Nephron (organoid): ENCODE measurements at regions not wholly inside any gene's neighbourhood (a gene's known extent, or its start where the extent isn't known, plus 50 kb on each side); places are given as distances from the start of the nearest gene placed in this dataset.

Experiments used
- H3K27ac Mint-ChIP-seq, 3 experiments: 2 replicates each; pipeline ENCODE4 v1.8.0; 2020; ENCODE audit warnings: mixed read lengths in 3 of 3, mild to moderate bottlenecking in 2 of 3, moderate library complexity in 1 of 3
- H3K27me3 Mint-ChIP-seq: 2 replicates; pipeline ENCODE4 v1.8.0; 2021; ENCODE audit warnings: low read depth, mild to moderate bottlenecking, moderate library complexity, mixed read lengths
- H3K36me3 Mint-ChIP-seq: 2 replicates; pipeline ENCODE4 v1.8.0; 2020; ENCODE audit warnings: low read depth, mixed read lengths
- H3K4me1 Mint-ChIP-seq: 2 replicates; pipeline ENCODE4 v1.8.0; 2020; ENCODE audit warnings: mixed read lengths
- H3K4me3 Mint-ChIP-seq, 3 experiments: 2 replicates each; pipeline ENCODE4 v1.8.0; 2020; ENCODE audit warnings: mild to moderate bottlenecking in 3 of 3, mixed read lengths in 3 of 3, moderate library complexity in 2 of 3
- H3K9me3 Mint-ChIP-seq: 2 replicates; pipeline ENCODE4 v1.8.0; 2020; ENCODE audit warnings: mixed read lengths
- CTCF ChIP-seq, 3 experiments: fragments of 200-600 bp; sonication (generic); IDR thresholded peaks; one replicate each; pipeline ENCODE4 v1.5.0; 2021; ENCODE audit warnings: antibody characterized with exemption in 3 of 3; ENCODE audit not compliant: unreplicated experiment in 3 of 3

- Mint-ChIP-seq H3K27ac (no peak overlapping the region), H3K4me1 (no peaks in the 10 kb centered on the region), H3K36me3 (no peaks in the 10 kb centered on the region), H3K27me3 (peaks cover 27% of the 10 kb centered on the region), H3K9me3 (peaks cover 2% of the 10 kb centered on the region), H3K4me3 (no peak overlapping the region)
- TF ChIP-seq CTCF (IDR thresholded peaks at IDR 0.05; ENCODE audit: unreplicated experiment in 3 of 3): no peak
These were observed 87.6 kb downstream of the ADRB2 start for GRCh38 chr5:148913985-148914431.

GRCh38 chr5:148915224-148915817 lies 88.9 kb downstream of the ADRB2 start:
- no peak for TF ChIP-seq CTCF (IDR thresholded peaks at IDR 0.05; ENCODE audit: unreplicated experiment in 3 of 3)
- no peaks in the 10 kb centered on the region for H3K36me3 Mint-ChIP-seq
- H3K27me3 Mint-ChIP-seq: peaks cover 33% of the 10 kb centered on the region
- H3K4me1 Mint-ChIP-seq: no peaks in the 10 kb centered on the region
- H3K27ac Mint-ChIP-seq: no peak overlapping the region
- H3K9me3 Mint-ChIP-seq: peaks cover 2% of the 10 kb centered on the region
- H3K4me3 Mint-ChIP-seq: no peak overlapping the region

- no peak overlapping the region for H3K27ac Mint-ChIP-seq
- no peak for TF ChIP-seq CTCF (IDR thresholded peaks at IDR 0.05; ENCODE audit: unreplicated experiment in 3 of 3)
These were observed 94.4 kb downstream of the ADRB2 start for GRCh38 chr5:148920646-148921288.

GRCh38 chr5:148921350-148921749 lies 94.9 kb downstream of the ADRB2 start:
- Mint-ChIP-seq H3K4me3 (no peak overlapping the region), H3K36me3 (no peaks in the 10 kb centered on the region), H3K27ac (no peak overlapping the region), H3K9me3 (peaks cover 2% of the 10 kb centered on the region), H3K4me1 (no peaks in the 10 kb centered on the region), H3K27me3 (peaks cover 34% of the 10 kb centered on the region)
- no peak for TF ChIP-seq CTCF (IDR thresholded peaks at IDR 0.05; ENCODE audit: unreplicated experiment in 3 of 3)

More at GRCh38 chr5:148920646-148921288, 94.4 kb downstream of the ADRB2 start:
- Mint-ChIP-seq H3K27me3 (peaks cover 34% of the 10 kb centered on the region), H3K4me3 (no peak overlapping the region), H3K36me3 (no peaks in the 10 kb centered on the region), H3K4me1 (no peaks in the 10 kb centered on the region), H3K9me3 (peaks cover 2% of the 10 kb centered on the region)

GRCh38 chr5:148922606-148923005 lies 96.2 kb downstream of the ADRB2 start:
- no peaks in the 10 kb centered on the region for H3K36me3 Mint-ChIP-seq
- no peak for TF ChIP-seq CTCF (IDR thresholded peaks at IDR 0.05; ENCODE audit: unreplicated experiment in 3 of 3)
- H3K9me3 Mint-ChIP-seq: no peaks in the 10 kb centered on the region
- no peak overlapping the region for H3K4me3 Mint-ChIP-seq
- no peak overlapping the region for H3K27ac Mint-ChIP-seq
- peaks cover 24% of the 10 kb centered on the region for H3K27me3 Mint-ChIP-seq
- no peaks in the 10 kb centered on the region for H3K4me1 Mint-ChIP-seq

- H3K4me1 Mint-ChIP-seq: no peaks in the 10 kb centered on the region
These were observed 96.6 kb downstream of the ADRB2 start for GRCh38 chr5:148923023-148923422.

More at GRCh38 chr5:148923023-148923422, 96.6 kb downstream of the ADRB2 start:
- Mint-ChIP-seq H3K27ac (no peak overlapping the region), H3K4me3 (no peak overlapping the region), H3K9me3 (no peaks in the 10 kb centered on the region), H3K27me3 (peaks cover 23% of the 10 kb centered on the region), H3K36me3 (no peaks in the 10 kb centered on the region)
- no peak for TF ChIP-seq CTCF (IDR thresholded peaks at IDR 0.05; ENCODE audit: unreplicated experiment in 3 of 3)
